BJ (cell line): ENCODE measurements at regions not wholly inside any gene's neighbourhood (a gene's known extent, or its start where the extent isn't known, plus 50 kb on each side); places are given as distances from the start of the nearest gene placed in this dataset.

Experiments
- CTCF ChIA-PET: fragments of 350-600 bp; formaldehyde crosslinking; extraction: SDS; loops from one replicate; lab custom pipeline; 2021; ENCODE audit warnings: antibody characterized with exemption, inconsistent platforms; lab: Yijun Ruan, JAX
- POLR2A ChIA-PET: fragments of 300-600 bp; sonication (Branson Sonifier 250); formaldehyde crosslinking; extraction: SDS; loops from one replicate; lab custom pipeline; 2021; ENCODE audit warnings: antibody characterized with exemption; lab: Charles Lee
- DNase-seq: peaks from one replicate; pipeline ENCODE4 v3.0.0-alpha.2; 2011; ENCODE audit warnings: low read depth
- H3K27me3 ChIP-seq: 2 replicates; pipeline ENCODE4 v1.6.0; 2011; ENCODE audit warnings: low read length; ENCODE audit not compliant: control insufficient read depth, insufficient read depth
- H3K36me3 ChIP-seq: 2 replicates; pipeline ENCODE4 v1.5.1; 2011; ENCODE audit warnings: low read length; ENCODE audit not compliant: control insufficient read depth, insufficient read depth
- H3K4me3 ChIP-seq: 2 replicates; pipeline ENCODE4 v1.5.1; 2011; ENCODE audit warnings: low read depth, mild to moderate bottlenecking, control low read depth, low read length
- CTCF ChIP-seq: IDR thresholded peaks from 2 replicates; pipeline ENCODE4 v1.5.1; 2011; ENCODE audit warnings: low read depth, mild to moderate bottlenecking, control low read depth, inconsistent platforms, low read length, moderate library complexity; ENCODE audit not compliant: insufficient read depth

GRCh38 chr1:56329970-56330369 lies 249.4 kb downstream of the PLPP3 start:
- no peaks in the 10 kb centered on the region for H3K27me3 ChIP-seq
- no peak for TF ChIP-seq CTCF
- no peaks in the 10 kb centered on the region for H3K36me3 ChIP-seq
- DNase-seq, result no peak
- H3K4me3 ChIP-seq, result no peak overlapping the region
- ChIA-PET POLR2A (interaction anchor here (0.6 kb wide), 1 partner anchor 837 kb away, joined by 8 read pairs; no protein-coding TSS in a partner anchor), CTCF (interaction anchor here (2.8 kb wide), 1 partner anchor 10 kb away, joined by 7 read pairs; no protein-coding TSS in a partner anchor)

- H3K27me3 ChIP-seq, result no peaks in the 10 kb centered on the region
- H3K4me3 ChIP-seq, result no peak overlapping the region
- TF ChIP-seq CTCF, result no peak
- ChIA-PET POLR2A (no interaction called here), CTCF (interaction anchor here (1.2 kb wide), 1 partner anchor 17 kb away, joined by 3 read pairs; no protein-coding TSS in a partner anchor)
- no peak for DNase-seq
- H3K36me3 ChIP-seq, result no peaks in the 10 kb centered on the region
These were observed 252.2 kb downstream of the PLPP3 start for GRCh38 chr1:56327195-56327594.

GRCh38 chr1:56326056-56326455 lies 253.3 kb downstream of the PLPP3 start:
- ChIA-PET POLR2A (no interaction called here), CTCF (no interaction called here)
- no peak overlapping the region for H3K4me3 ChIP-seq
- no peaks in the 10 kb centered on the region for H3K27me3 ChIP-seq
- no peak for DNase-seq
- no peak for TF ChIP-seq CTCF
- H3K36me3 ChIP-seq, result no peaks in the 10 kb centered on the region

- POLR2A ChIA-PET, result no interaction called here
- H3K4me3 ChIP-seq, result no peak overlapping the region
- no peaks in the 10 kb centered on the region for H3K36me3 ChIP-seq
- TF ChIP-seq CTCF, result no peak
- CTCF ChIA-PET, result interaction anchor here (0.9 kb wide), 1 partner anchor 8 kb away, joined by 4 read pairs; no protein-coding TSS in a partner anchor
- H3K27me3 ChIP-seq, result no peaks in the 10 kb centered on the region
- no peak for DNase-seq
These were observed 254.9 kb downstream of the PLPP3 start for GRCh38 chr1:56324504-56324903.

GRCh38 chr1:56322211-56322610 lies 257.2 kb downstream of the PLPP3 start:
- CTCF ChIA-PET, result no interaction called here
- no peak for DNase-seq

More at GRCh38 chr1:56322211-56322610, 257.2 kb downstream of the PLPP3 start:
- Histone ChIP-seq H3K27me3 (no peaks in the 10 kb centered on the region), H3K4me3 (no peak overlapping the region), H3K36me3 (no peaks in the 10 kb centered on the region)
- no peak for TF ChIP-seq CTCF
- POLR2A ChIA-PET, result no interaction called here
